WERI-Rb-1 (cell line): ENCODE measurements at regions not wholly inside any gene's neighbourhood (a gene's known extent, or its start where the extent isn't known, plus 50 kb on each side); places are given as distances from the start of the nearest gene placed in this dataset.

Experiments
- DNase-seq: peaks from one replicate; pipeline ENCODE4 v3.0.0-alpha.2; 2020
- H3K27ac ChIP-seq: fragments of 250-450 bp; sonication (Bioruptor Pico); 2 replicates; pipeline ENCODE4 v1.5.1; 2020; ENCODE audit warnings: mild to moderate bottlenecking, moderate library complexity
- H3K27me3 ChIP-seq: fragments of 250-450 bp; sonication (Bioruptor Pico); 2 replicates; pipeline ENCODE4 v1.5.1; 2021; ENCODE audit warnings: mild to moderate bottlenecking, low read depth, moderate library complexity; ENCODE audit not compliant: insufficient read depth, severe bottlenecking
- H3K36me3 ChIP-seq: fragments of 250-450 bp; sonication (Bioruptor Pico); 2 replicates; pipeline ENCODE4 v1.5.1; 2020; ENCODE audit warnings: mild to moderate bottlenecking, moderate library complexity
- H3K4me3 ChIP-seq: 2 replicates; pipeline ENCODE4 v1.5.1; 2011; ENCODE audit warnings: low read depth, mild to moderate bottlenecking, control low read depth, low read length
- H3K9me3 ChIP-seq: fragments of 250-450 bp; sonication (Bioruptor Pico); 2 replicates; pipeline ENCODE4 v1.5.1; 2021; ENCODE audit warnings: mild to moderate bottlenecking, moderate library complexity; ENCODE audit not compliant: severe bottlenecking
- TF ChIP-seq, protein P1 (sequence below): IDR thresholded peaks from 2 replicates; pipeline ENCODE4 v1.5.1; 2011; ENCODE audit warnings: low read depth, mild to moderate bottlenecking, control low read depth, inconsistent platforms, low read length

DNA sequence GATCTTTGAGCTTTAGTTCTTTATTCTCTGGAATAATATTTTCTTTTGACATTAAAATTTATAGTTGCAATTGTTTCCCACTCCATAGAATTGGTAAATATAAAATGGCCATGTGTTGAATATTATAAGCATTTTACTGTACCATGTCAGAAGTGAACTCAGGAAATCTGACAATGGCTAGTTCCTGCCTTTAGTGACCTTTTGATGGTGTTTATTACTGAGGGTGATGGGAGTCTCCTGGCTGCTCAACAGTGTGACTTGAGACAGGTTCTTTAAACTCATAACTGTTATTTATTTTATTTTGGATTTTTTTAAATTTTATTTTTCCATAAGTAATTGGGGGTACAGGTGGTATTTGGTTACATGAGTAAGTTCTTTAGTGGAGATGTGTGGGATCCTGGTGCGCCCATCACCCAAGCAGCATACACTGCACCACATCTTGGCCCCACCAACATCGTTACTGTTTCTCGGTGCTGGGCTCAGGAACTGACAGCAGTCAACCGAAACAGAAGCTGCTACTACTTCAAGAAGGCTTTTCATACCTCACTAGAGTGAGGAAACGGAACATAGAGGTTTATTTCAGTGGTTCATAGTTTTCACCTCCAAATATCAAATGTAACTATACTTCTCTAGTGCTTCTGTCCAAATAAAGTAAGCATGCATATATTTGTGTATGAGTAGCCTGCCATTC, 90.4 kb downstream of the PLEKHG1 start:
- no peak for DNase-seq
- Histone ChIP-seq H3K36me3 (no peaks in the 10 kb centered on the region), H3K27ac (no peak overlapping the region), H3K4me3 (no peak overlapping the region), H3K27me3 (peaks cover 2% of the 10 kb centered on the region), H3K9me3 (no peaks in the 10 kb centered on the region)
- TF ChIP-seq, protein P1, sequence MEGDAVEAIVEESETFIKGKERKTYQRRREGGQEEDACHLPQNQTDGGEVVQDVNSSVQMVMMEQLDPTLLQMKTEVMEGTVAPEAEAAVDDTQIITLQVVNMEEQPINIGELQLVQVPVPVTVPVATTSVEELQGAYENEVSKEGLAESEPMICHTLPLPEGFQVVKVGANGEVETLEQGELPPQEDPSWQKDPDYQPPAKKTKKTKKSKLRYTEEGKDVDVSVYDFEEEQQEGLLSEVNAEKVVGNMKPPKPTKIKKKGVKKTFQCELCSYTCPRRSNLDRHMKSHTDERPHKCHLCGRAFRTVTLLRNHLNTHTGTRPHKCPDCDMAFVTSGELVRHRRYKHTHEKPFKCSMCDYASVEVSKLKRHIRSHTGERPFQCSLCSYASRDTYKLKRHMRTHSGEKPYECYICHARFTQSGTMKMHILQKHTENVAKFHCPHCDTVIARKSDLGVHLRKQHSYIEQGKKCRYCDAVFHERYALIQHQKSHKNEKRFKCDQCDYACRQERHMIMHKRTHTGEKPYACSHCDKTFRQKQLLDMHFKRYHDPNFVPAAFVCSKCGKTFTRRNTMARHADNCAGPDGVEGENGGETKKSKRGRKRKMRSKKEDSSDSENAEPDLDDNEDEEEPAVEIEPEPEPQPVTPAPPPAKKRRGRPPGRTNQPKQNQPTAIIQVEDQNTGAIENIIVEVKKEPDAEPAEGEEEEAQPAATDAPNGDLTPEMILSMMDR: no peak

GRCh38 chr6:150690681-150691080, 91.0 kb downstream of the PLEKHG1 start:
- Histone ChIP-seq H3K36me3 (no peaks in the 10 kb centered on the region), H3K9me3 (no peaks in the 10 kb centered on the region), H3K4me3 (no peak overlapping the region), H3K27me3 (peaks cover 2% of the 10 kb centered on the region), H3K27ac (no peak overlapping the region)
- TF ChIP-seq, protein P1: no peak
- no peak for DNase-seq

DNA sequence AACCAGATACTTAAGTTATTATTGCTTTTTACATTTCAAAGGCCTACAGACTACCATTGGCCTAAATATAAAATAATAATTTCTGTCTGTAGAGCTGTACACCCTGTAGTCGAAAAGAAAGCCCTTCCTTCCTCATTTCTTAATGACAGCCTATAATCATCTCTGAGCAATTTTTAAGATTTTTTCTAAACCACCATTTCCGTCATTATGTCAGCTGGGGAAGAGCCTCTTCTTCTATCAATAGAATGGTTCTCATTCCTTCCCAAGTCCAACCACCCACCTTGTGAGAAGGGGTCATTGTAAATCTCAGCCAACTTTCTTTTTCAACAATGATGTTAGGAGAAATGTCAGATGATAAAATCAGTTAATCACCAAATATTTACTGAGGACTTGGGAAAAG, 91.8 kb downstream of the PLEKHG1 start:
- H3K27ac ChIP-seq: no peak overlapping the region

DNA sequence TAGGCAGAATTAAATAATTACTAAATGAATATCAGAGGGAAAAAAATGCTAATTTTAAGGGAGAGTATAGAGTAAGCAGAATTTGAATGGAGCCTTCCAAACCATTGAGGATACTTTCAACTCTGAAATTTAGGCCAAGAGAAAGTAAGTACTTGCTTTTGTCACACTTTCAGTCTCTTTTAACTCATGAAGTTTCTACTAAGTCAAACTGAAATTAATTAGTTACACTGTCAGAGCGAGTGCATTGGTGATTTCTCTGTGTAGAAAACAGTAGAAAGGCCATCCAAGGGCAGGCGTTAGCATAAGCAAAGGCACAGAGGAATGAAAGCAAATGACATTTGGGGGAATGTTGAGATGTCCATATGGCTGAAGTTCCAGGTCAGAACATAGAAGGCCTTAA, 92.9 kb downstream of the PLEKHG1 start:
- H3K27ac ChIP-seq: no peak overlapping the region
- H3K9me3 ChIP-seq: no peaks in the 10 kb centered on the region
- H3K36me3 ChIP-seq: no peaks in the 10 kb centered on the region
- DNase-seq: no peak
- no peak overlapping the region for H3K4me3 ChIP-seq
- TF ChIP-seq, protein P1: no peak
- peaks cover 2% of the 10 kb centered on the region for H3K27me3 ChIP-seq

More for the DNA sequence above, 91.8 kb downstream of the PLEKHG1 start:
- no peaks in the 10 kb centered on the region for H3K9me3 ChIP-seq
- TF ChIP-seq, protein P1: no peak
- peaks cover 2% of the 10 kb centered on the region for H3K27me3 ChIP-seq
- DNase-seq: no peak
- H3K4me3 ChIP-seq: no peak overlapping the region
- no peaks in the 10 kb centered on the region for H3K36me3 ChIP-seq

- DNase-seq: no peak
- Histone ChIP-seq H3K9me3 (no peaks in the 10 kb centered on the region), H3K36me3 (no peaks in the 10 kb centered on the region), H3K4me3 (no peak overlapping the region), H3K27me3 (no peaks in the 10 kb centered on the region), H3K27ac (no peak overlapping the region)
- TF ChIP-seq, protein P1: no peak
Measured at GRCh38 chr6:150694889-150695288, 95.2 kb downstream of the PLEKHG1 start.

DNA sequence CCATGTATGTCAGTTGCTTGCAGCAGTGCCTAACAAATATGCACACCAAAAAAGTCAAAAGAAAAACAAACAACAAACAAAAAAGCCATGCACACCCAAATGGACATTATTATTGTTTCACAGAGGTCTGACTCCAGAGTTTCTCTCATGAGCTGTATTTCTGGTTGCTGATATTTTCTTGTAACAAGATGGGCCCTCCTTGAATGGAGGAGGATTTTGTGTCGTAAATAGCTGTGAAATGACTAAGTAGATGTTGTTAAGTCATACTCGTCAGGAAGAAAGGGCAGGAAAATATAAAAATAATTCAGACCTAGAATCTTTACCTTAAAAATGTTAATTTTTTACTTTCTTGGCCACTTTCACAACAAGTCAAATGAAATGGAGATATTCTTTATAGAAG, 96.0 kb downstream of the PLEKHG1 start:
- Histone ChIP-seq H3K36me3 (no peaks in the 10 kb centered on the region), H3K27ac (no peak overlapping the region), H3K4me3 (no peak overlapping the region), H3K27me3 (no peaks in the 10 kb centered on the region), H3K9me3 (no peaks in the 10 kb centered on the region)
- TF ChIP-seq, protein P1: no peak
- no peak for DNase-seq
